WTC11 (cell line): ENCODE measurements at regions not wholly inside any gene's neighbourhood (a gene's known extent, or its start where the extent isn't known, plus 50 kb on each side); places are given as distances from the start of the nearest gene placed in this dataset.

ENCODE experiments used
- ATAC-seq: fragments of 200-7000 bp; cut with Tn5 transposase; 2 replicates; pipeline ENCODE4 v1.10.0; 2021; ENCODE audit warnings: mild to moderate bottlenecking, moderate library complexity
- CTCF ChIA-PET: fragments of 300-600 bp; sonication (Branson Sonifier 250); formaldehyde crosslinking; loops from one replicate; lab custom pipeline; 2021; ENCODE audit warnings: antibody characterized with exemption; lab: Charles Lee
- POLR2A ChIA-PET: fragments of 350-600 bp; sonication (Branson Sonifier 250); formaldehyde crosslinking; loops from one replicate; lab custom pipeline; 2021; ENCODE audit warnings: antibody characterized with exemption; lab: Charles Lee
- DNase-seq: peaks from one replicate; pipeline ENCODE4 v3.0.0; 2021; ENCODE audit warnings: low spot score
- H3K27ac Mint-ChIP-seq: 2 replicates; pipeline ENCODE4 v1.8.0; 2021; ENCODE audit warnings: mixed read lengths
- H3K27me3 Mint-ChIP-seq: 2 replicates; pipeline ENCODE4 v1.8.0; 2021; ENCODE audit warnings: low read depth, mild to moderate bottlenecking, moderate library complexity, mixed read lengths
- H3K36me3 Mint-ChIP-seq: 2 replicates; pipeline ENCODE4 v1.8.0; 2021; ENCODE audit warnings: mixed read lengths
- H3K4me1 Mint-ChIP-seq: 2 replicates; pipeline ENCODE4 v1.8.0; 2022; ENCODE audit warnings: mixed read lengths
- H3K4me3 Mint-ChIP-seq: 2 replicates; pipeline ENCODE4 v1.8.0; 2021; ENCODE audit warnings: mild to moderate bottlenecking, moderate library complexity, mixed read lengths
- H3K9me3 Mint-ChIP-seq: 2 replicates; pipeline ENCODE4 v1.8.0; 2021; ENCODE audit warnings: mixed read lengths
- ATF1 ChIP-seq: sonication (generic); formaldehyde crosslinking; IDR thresholded peaks from 2 replicates; pipeline ENCODE4 v1.8.1; 2023; ENCODE audit warnings: mild to moderate bottlenecking, moderate library complexity, missing genetic modification reagents
- ELF4 ChIP-seq: sonication (generic); formaldehyde crosslinking; IDR thresholded peaks from 2 replicates; pipeline ENCODE4 v1.8.1; 2022; ENCODE audit warnings: low read depth, mild to moderate bottlenecking, moderate library complexity, missing genetic modification reagents
- FOXJ3 ChIP-seq: sonication (generic); formaldehyde crosslinking; IDR thresholded peaks from 2 replicates; pipeline ENCODE4 v1.9.0; 2021; ENCODE audit warnings: missing genetic modification reagents, mild to moderate bottlenecking, borderline replicate concordance
- IRF2 ChIP-seq: sonication (generic); formaldehyde crosslinking; IDR thresholded peaks from 2 replicates; pipeline ENCODE4 v1.8.0; 2022; ENCODE audit warnings: low read depth, missing genetic modification reagents, borderline replicate concordance
- NFE2L1 ChIP-seq: sonication (generic); formaldehyde crosslinking; IDR thresholded peaks from 2 replicates; pipeline ENCODE4 v1.8.1; 2023; ENCODE audit warnings: missing genetic modification reagents
- NR1H2 ChIP-seq: sonication (generic); formaldehyde crosslinking; IDR thresholded peaks from 2 replicates; pipeline ENCODE4 v1.9.0; 2021; ENCODE audit warnings: mild to moderate bottlenecking, moderate library complexity, missing genetic modification reagents
- NR2C2 ChIP-seq: sonication (generic); formaldehyde crosslinking; IDR thresholded peaks from 2 replicates; pipeline ENCODE4 v1.8.0; 2022; ENCODE audit warnings: mild to moderate bottlenecking, missing genetic modification reagents
- OVOL2 ChIP-seq: fragments of 250-450 bp; sonication (Bioruptor Pico); IDR thresholded peaks from 2 replicates; pipeline ENCODE4 v1.9.0; 2021; ENCODE audit warnings: mild to moderate bottlenecking, borderline replicate concordance
- RORB ChIP-seq: fragments of 250-450 bp; sonication (Bioruptor Pico); IDR thresholded peaks from 2 replicates; pipeline ENCODE4 v1.9.0; 2021; ENCODE audit warnings: mild to moderate bottlenecking
- TCF7 ChIP-seq: sonication (generic); formaldehyde crosslinking; IDR thresholded peaks from 2 replicates; pipeline ENCODE4 v1.8.0; 2022; ENCODE audit warnings: mild to moderate bottlenecking, low read depth, missing genetic modification reagents, moderate library complexity
- ZBTB21 ChIP-seq: sonication (generic); formaldehyde crosslinking; IDR thresholded peaks from 2 replicates; pipeline ENCODE4 v1.8.1; 2023; ENCODE audit warnings: mild to moderate bottlenecking, missing genetic modification reagents, borderline replicate concordance
- ZNF121 ChIP-seq: sonication (generic); formaldehyde crosslinking; IDR thresholded peaks from 2 replicates; pipeline ENCODE4 v1.8.0; 2023; ENCODE audit warnings: missing genetic modification reagents
- ZNF138 ChIP-seq: sonication (generic); formaldehyde crosslinking; conservative IDR thresholded peaks from 2 replicates; pipeline ENCODE4 v1.8.1; 2022; ENCODE audit warnings: mild to moderate bottlenecking, moderate library complexity, missing genetic modification reagents
- ZNF219 ChIP-seq: sonication (generic); formaldehyde crosslinking; IDR thresholded peaks from 2 replicates; pipeline ENCODE4 v1.8.0; 2023; ENCODE audit warnings: missing genetic modification reagents, mild to moderate bottlenecking, borderline replicate concordance
- ZNF232 ChIP-seq: sonication (generic); formaldehyde crosslinking; IDR thresholded peaks from 2 replicates; pipeline ENCODE4 v1.8.0; 2022; ENCODE audit warnings: mild to moderate bottlenecking, missing genetic modification reagents
- TF ChIP-seq, protein P1 (sequence below): sonication (generic); formaldehyde crosslinking; IDR thresholded peaks from 2 replicates; pipeline ENCODE4 v1.8.0; 2023; ENCODE audit warnings: mild to moderate bottlenecking, missing genetic modification reagents
- TF ChIP-seq, protein P2 (sequence below): sonication (generic); formaldehyde crosslinking; IDR thresholded peaks from 2 replicates; pipeline ENCODE4 v1.8.0; 2023; ENCODE audit warnings: missing genetic modification reagents
- TF ChIP-seq, protein P3 (sequence below): fragments of 250-450 bp; sonication (Bioruptor Pico); IDR thresholded peaks from 2 replicates; pipeline ENCODE4 v2.1.2; 2022; ENCODE audit warnings: mild to moderate bottlenecking, moderate library complexity
- TF ChIP-seq, protein P4 (sequence below): sonication (generic); formaldehyde crosslinking; IDR thresholded peaks from 2 replicates; pipeline ENCODE4 v1.8.0; 2022; ENCODE audit warnings: mild to moderate bottlenecking, missing genetic modification reagents
- TF ChIP-seq, protein P5 (sequence below): sonication (generic); formaldehyde crosslinking; IDR thresholded peaks from 2 replicates; pipeline ENCODE4 v1.8.0; 2022; ENCODE audit warnings: mild to moderate bottlenecking, missing genetic modification reagents
- TF ChIP-seq, protein P6 (sequence below): sonication (generic); formaldehyde crosslinking; IDR thresholded peaks from 2 replicates; pipeline ENCODE4 v1.8.0; 2022; ENCODE audit warnings: mild to moderate bottlenecking, missing genetic modification reagents
- TF ChIP-seq, protein P7 (sequence below): sonication (generic); formaldehyde crosslinking; IDR thresholded peaks from 2 replicates; pipeline ENCODE4 v1.8.1; 2023; ENCODE audit warnings: mild to moderate bottlenecking, missing genetic modification reagents

DNA sequence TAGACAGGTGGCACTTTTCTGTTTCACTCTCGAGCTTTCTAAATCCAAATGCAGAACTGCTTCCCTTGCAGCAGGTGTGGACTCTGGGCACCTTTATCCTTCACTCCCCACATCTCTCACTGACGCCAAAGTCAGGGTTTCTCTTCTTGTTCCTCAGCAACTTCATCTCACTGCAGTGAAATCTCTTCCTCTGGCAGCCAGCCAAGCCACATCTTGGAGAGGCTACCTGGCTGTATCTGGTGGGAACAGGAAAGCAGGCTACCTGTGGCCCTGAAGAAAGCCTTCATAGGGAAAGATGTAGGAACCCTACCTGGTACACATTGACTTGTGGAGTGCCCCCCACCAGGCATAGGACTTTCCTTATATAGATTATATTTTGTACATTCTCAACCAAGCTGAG lies 159.1 kb downstream of the UTP18 start (continued):
- TF ChIP-seq, protein P1, sequence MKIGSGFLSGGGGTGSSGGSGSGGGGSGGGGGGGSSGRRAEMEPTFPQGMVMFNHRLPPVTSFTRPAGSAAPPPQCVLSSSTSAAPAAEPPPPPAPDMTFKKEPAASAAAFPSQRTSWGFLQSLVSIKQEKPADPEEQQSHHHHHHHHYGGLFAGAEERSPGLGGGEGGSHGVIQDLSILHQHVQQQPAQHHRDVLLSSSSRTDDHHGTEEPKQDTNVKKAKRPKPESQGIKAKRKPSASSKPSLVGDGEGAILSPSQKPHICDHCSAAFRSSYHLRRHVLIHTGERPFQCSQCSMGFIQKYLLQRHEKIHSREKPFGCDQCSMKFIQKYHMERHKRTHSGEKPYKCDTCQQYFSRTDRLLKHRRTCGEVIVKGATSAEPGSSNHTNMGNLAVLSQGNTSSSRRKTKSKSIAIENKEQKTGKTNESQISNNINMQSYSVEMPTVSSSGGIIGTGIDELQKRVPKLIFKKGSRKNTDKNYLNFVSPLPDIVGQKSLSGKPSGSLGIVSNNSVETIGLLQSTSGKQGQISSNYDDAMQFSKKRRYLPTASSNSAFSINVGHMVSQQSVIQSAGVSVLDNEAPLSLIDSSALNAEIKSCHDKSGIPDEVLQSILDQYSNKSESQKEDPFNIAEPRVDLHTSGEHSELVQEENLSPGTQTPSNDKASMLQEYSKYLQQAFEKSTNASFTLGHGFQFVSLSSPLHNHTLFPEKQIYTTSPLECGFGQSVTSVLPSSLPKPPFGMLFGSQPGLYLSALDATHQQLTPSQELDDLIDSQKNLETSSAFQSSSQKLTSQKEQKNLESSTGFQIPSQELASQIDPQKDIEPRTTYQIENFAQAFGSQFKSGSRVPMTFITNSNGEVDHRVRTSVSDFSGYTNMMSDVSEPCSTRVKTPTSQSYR (CRISPR knock-in tag): no peak
- TF ChIP-seq ELF4 (CRISPR knock-in tag) (no peak), OVOL2 (CRISPR knock-in tag) (no peak), RORB (no peak)

DNA sequence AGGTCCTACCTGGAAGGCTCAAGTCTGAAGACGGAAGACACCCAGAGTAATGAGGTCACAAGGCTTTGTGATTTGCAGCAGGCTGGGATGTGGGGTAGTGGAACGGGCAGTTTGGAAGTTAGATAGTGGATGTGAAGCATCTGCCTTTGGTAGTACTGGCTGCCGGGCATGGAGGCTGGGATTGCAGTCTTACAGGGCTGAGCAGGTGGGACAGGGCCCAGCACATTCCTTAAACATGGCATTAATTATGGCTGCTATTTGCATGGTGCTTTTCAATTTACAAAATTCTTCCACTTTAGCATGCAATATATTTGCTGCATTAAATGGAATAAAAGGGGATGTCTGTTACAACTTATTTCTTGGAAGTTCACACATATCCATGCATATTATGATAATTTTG lies 161.2 kb downstream of the UTP18 start:
- no peak for DNase-seq
- no peak overlapping the region for H3K4me3 Mint-ChIP-seq
- H3K4me1 Mint-ChIP-seq: peaks cover 14% of the 10 kb centered on the region
- peaks cover 12% of the 10 kb centered on the region; the same call in 1 of the 2 replicates for H3K27me3 Mint-ChIP-seq
- TF ChIP-seq ATF1: no peak
- no peak for TF ChIP-seq ZNF219 (CRISPR knock-in tag)
- TF ChIP-seq, protein P2, sequence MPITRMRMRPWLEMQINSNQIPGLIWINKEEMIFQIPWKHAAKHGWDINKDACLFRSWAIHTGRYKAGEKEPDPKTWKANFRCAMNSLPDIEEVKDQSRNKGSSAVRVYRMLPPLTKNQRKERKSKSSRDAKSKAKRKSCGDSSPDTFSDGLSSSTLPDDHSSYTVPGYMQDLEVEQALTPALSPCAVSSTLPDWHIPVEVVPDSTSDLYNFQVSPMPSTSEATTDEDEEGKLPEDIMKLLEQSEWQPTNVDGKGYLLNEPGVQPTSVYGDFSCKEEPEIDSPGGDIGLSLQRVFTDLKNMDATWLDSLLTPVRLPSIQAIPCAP (CRISPR knock-in tag): no peak
- TF ChIP-seq NR2C2 (CRISPR knock-in tag): no peak
- no peak for TF ChIP-seq ZNF232 (CRISPR knock-in tag)
- TF ChIP-seq, protein P3, sequence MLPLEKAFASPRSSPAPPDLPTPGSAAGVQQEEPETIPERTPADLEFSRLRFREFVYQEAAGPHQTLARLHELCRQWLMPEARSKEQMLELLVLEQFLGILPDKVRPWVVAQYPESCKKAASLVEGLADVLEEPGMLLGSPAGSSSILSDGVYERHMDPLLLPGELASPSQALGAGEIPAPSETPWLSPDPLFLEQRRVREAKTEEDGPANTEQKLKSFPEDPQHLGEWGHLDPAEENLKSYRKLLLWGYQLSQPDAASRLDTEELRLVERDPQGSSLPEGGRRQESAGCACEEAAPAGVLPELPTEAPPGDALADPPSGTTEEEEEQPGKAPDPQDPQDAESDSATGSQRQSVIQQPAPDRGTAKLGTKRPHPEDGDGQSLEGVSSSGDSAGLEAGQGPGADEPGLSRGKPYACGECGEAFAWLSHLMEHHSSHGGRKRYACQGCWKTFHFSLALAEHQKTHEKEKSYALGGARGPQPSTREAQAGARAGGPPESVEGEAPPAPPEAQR (CRISPR knock-in tag): no peak
- TF ChIP-seq, protein P4, sequence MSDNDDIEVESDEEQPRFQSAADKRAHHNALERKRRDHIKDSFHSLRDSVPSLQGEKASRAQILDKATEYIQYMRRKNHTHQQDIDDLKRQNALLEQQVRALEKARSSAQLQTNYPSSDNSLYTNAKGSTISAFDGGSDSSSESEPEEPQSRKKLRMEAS (CRISPR knock-in tag): no peak
- TF ChIP-seq RORB: no peak
- TF ChIP-seq, protein P5, sequence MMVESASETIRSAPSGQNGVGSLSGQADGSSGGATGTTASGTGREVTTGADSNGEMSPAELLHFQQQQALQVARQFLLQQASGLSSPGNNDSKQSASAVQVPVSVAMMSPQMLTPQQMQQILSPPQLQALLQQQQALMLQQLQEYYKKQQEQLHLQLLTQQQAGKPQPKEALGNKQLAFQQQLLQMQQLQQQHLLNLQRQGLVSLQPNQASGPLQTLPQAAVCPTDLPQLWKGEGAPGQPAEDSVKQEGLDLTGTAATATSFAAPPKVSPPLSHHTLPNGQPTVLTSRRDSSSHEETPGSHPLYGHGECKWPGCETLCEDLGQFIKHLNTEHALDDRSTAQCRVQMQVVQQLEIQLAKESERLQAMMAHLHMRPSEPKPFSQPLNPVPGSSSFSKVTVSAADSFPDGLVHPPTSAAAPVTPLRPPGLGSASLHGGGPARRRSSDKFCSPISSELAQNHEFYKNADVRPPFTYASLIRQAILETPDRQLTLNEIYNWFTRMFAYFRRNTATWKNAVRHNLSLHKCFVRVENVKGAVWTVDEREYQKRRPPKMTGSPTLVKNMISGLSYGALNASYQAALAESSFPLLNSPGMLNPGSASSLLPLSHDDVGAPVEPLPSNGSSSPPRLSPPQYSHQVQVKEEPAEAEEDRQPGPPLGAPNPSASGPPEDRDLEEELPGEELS (CRISPR knock-in tag): no peak
- no peak for TF ChIP-seq ZNF138 (CRISPR knock-in tag)
- TF ChIP-seq, protein P6, sequence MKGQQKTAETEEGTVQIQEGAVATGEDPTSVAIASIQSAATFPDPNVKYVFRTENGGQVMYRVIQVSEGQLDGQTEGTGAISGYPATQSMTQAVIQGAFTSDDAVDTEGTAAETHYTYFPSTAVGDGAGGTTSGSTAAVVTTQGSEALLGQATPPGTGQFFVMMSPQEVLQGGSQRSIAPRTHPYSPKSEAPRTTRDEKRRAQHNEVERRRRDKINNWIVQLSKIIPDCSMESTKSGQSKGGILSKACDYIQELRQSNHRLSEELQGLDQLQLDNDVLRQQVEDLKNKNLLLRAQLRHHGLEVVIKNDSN (CRISPR knock-in tag): no peak
- TF ChIP-seq ZNF121 (CRISPR knock-in tag): no peak
- H3K27ac Mint-ChIP-seq: no peak overlapping the region
- POLR2A ChIA-PET: no interaction called here
- H3K9me3 Mint-ChIP-seq: peaks cover 20% of the 10 kb centered on the region
- H3K36me3 Mint-ChIP-seq: no peaks in the 10 kb centered on the region
- no peak for ATAC-seq
- CTCF ChIA-PET: no interaction called here

DNA sequence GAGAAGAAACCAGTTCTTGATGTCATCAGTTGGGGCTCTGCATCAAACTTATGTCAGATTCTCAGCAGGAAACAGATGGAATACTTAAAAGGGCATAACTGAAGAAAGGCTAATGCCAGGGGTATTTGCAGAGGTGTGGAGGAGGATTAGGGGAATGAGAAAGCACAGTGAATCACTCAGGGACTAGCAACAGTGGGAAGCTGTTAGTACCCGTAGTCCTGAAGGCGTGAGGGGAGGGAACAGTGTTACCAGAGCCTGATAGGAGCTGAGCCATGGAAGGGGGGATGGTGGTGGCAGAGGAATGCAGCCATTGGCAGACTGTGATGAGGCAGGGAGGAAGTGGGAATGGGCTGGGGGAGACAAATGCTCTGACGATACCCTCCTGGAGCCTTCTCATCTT lies 162.3 kb downstream of the UTP18 start:
- Mint-ChIP-seq H3K36me3 (no peaks in the 10 kb centered on the region), H3K4me3 (no peak overlapping the region), H3K27ac (no peak overlapping the region), H3K4me1 (peaks cover 16% of the 10 kb centered on the region), H3K9me3 (peaks cover 20% of the 10 kb centered on the region), H3K27me3 (peaks cover 4% of the 10 kb centered on the region; the same call in 1 of the 2 replicates)
- ChIA-PET CTCF (interaction anchor here (0.8 to 1.6 kb wide), 3 partner anchors 13 to 158 kb away, joined by 3 to 7 read pairs (median 5); no protein-coding TSS in a partner anchor), POLR2A (no interaction called here)
- no peak for DNase-seq
- peak; percentile 38; the same call in 1 of the 2 replicates for ATAC-seq
- TF ChIP-seq, protein P4 (CRISPR knock-in tag): no peak
- no peak for TF ChIP-seq RORB
- no peak for TF ChIP-seq NFE2L1 (CRISPR knock-in tag)
- TF ChIP-seq ZBTB21 (CRISPR knock-in tag): no peak
- TF ChIP-seq IRF2 (CRISPR knock-in tag): no peak
- TF ChIP-seq TCF7 (CRISPR knock-in tag): no peak
- TF ChIP-seq, protein P7, sequence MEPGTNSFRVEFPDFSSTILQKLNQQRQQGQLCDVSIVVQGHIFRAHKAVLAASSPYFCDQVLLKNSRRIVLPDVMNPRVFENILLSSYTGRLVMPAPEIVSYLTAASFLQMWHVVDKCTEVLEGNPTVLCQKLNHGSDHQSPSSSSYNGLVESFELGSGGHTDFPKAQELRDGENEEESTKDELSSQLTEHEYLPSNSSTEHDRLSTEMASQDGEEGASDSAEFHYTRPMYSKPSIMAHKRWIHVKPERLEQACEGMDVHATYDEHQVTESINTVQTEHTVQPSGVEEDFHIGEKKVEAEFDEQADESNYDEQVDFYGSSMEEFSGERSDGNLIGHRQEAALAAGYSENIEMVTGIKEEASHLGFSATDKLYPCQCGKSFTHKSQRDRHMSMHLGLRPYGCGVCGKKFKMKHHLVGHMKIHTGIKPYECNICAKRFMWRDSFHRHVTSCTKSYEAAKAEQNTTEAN: no peak
- no peak for TF ChIP-seq FOXJ3 (CRISPR knock-in tag)
- TF ChIP-seq NR1H2: no peak
